ENCODE measurements at regions not wholly inside any gene's neighbourhood (a gene's known extent, or its start where the extent isn't known, plus 50 kb on each side); places are given as distances from the start of the nearest gene placed in this dataset.

GRCh38 chr2:153179808-153180207 lies 298.8 kb downstream of the RPRM start:
- TF ChIP-seq CTCF (IDR thresholded peaks at IDR 0.05) (no peak), EZH2phosphoT487 (IDR thresholded peaks at IDR 0.05) (no peak), EZH2 (IDR thresholded peaks at IDR 0.05) (no peak)
